ENCODE measurements at regions not wholly inside any gene's neighbourhood (a gene's known extent, or its start where the extent isn't known, plus 50 kb on each side); places are given as distances from the start of the nearest gene placed in this dataset.

- no peak overlapping the region for H3K27ac Mint-ChIP-seq (ENCODE audit: unreplicated experiment)
- no peak overlapping the region for H3K4me3 Mint-ChIP-seq (ENCODE audit: unreplicated experiment)
- H3K4me1 Mint-ChIP-seq (ENCODE audit: unreplicated experiment): peaks cover 5% of the 10 kb centered on the region
- DNase-seq (ENCODE audit: low spot score): no peak
- peaks cover 8% of the 10 kb centered on the region for H3K27me3 Mint-ChIP-seq (ENCODE audit: unreplicated experiment)
- TF ChIP-seq CTCF (IDR thresholded peaks at IDR 0.05; ENCODE audit: unreplicated experiment): no peak
- no peaks in the 10 kb centered on the region for H3K9me3 Mint-ChIP-seq (ENCODE audit: unreplicated experiment)
- H3K36me3 Mint-ChIP-seq (ENCODE audit: low read depth, unreplicated experiment): no peaks in the 10 kb centered on the region
Measured at GRCh38 chr1:157194731-157195520, 56.7 kb upstream of the ETV3 start.

GRCh38 chr1:157193702-157194391, 55.7 kb upstream of the ETV3 start:
- DNase-seq (ENCODE audit: low spot score): peak; percentile 86
- peaks cover 5% of the 10 kb centered on the region for H3K4me1 Mint-ChIP-seq (ENCODE audit: unreplicated experiment)
- H3K4me3 Mint-ChIP-seq (ENCODE audit: unreplicated experiment): no peak overlapping the region
- no peaks in the 10 kb centered on the region for H3K9me3 Mint-ChIP-seq (ENCODE audit: unreplicated experiment)
- TF ChIP-seq CTCF (IDR thresholded peaks at IDR 0.05; ENCODE audit: unreplicated experiment): peak; percentile 78
- no peaks in the 10 kb centered on the region for H3K36me3 Mint-ChIP-seq (ENCODE audit: low read depth, unreplicated experiment)
- peaks cover 4% of the 10 kb centered on the region for H3K27me3 Mint-ChIP-seq (ENCODE audit: unreplicated experiment)
- no peak overlapping the region for H3K27ac Mint-ChIP-seq (ENCODE audit: unreplicated experiment)

GRCh38 chr1:157193219-157193618, 55.0 kb upstream of the ETV3 start:
- Mint-ChIP-seq H3K4me1 (ENCODE audit: unreplicated experiment) (peaks cover 5% of the 10 kb centered on the region), H3K36me3 (ENCODE audit: low read depth, unreplicated experiment) (no peaks in the 10 kb centered on the region), H3K4me3 (ENCODE audit: unreplicated experiment) (no peak overlapping the region), H3K27me3 (ENCODE audit: unreplicated experiment) (peaks cover 4% of the 10 kb centered on the region), H3K27ac (ENCODE audit: unreplicated experiment) (no peak overlapping the region), H3K9me3 (ENCODE audit: unreplicated experiment) (no peaks in the 10 kb centered on the region)
- no peak for DNase-seq (ENCODE audit: low spot score)
- no peak for TF ChIP-seq CTCF (IDR thresholded peaks at IDR 0.05; ENCODE audit: unreplicated experiment)

GRCh38 chr1:157189986-157190982, 52.1 kb upstream of the ETV3 start:
- H3K36me3 Mint-ChIP-seq (ENCODE audit: low read depth, unreplicated experiment): no peaks in the 10 kb centered on the region
- DNase-seq (ENCODE audit: low spot score): no peak

More at GRCh38 chr1:157189986-157190982, 52.1 kb upstream of the ETV3 start:
- Mint-ChIP-seq H3K9me3 (ENCODE audit: unreplicated experiment) (no peaks in the 10 kb centered on the region), H3K4me1 (ENCODE audit: unreplicated experiment) (no peaks in the 10 kb centered on the region), H3K27ac (ENCODE audit: unreplicated experiment) (peak overlapping the region; percentile 15), H3K4me3 (ENCODE audit: unreplicated experiment) (no peak overlapping the region), H3K27me3 (ENCODE audit: unreplicated experiment) (peaks cover 1% of the 10 kb centered on the region)
- TF ChIP-seq CTCF (IDR thresholded peaks at IDR 0.05; ENCODE audit: unreplicated experiment): no peak

Data from endothelial cell (in vitro differentiated cells).